GM23248 (cell line): ENCODE measurements at regions not wholly inside any gene's neighbourhood (a gene's known extent, or its start where the extent isn't known, plus 50 kb on each side); places are given as distances from the start of the nearest gene placed in this dataset.

Experiments
- EZH2 ChIP-seq: fragments of 200-600 bp; sonication (generic); IDR thresholded peaks from 2 replicates; pipeline ENCODE4 v1.6.1; 2018; ENCODE audit warnings: antibody characterized with exemption, mild to moderate bottlenecking; ENCODE audit not compliant: insufficient read depth, poor library complexity, severe bottlenecking
- EZH2phosphoT487 ChIP-seq: fragments of 200-600 bp; sonication (generic); IDR thresholded peaks from 2 replicates; pipeline ENCODE4 v1.6.1; 2018; ENCODE audit warnings: antibody characterized with exemption, moderate library complexity, mild to moderate bottlenecking, low read depth; ENCODE audit not compliant: insufficient read depth

- TF ChIP-seq EZH2 (no peak), EZH2phosphoT487 (no peak)
Observed at GRCh38 chr3:177345049-177345972, 148.0 kb upstream of the TBL1XR1 start.
